Right lobe of liver (tissue), 6 donors: ENCODE measurements at regions not wholly inside any gene's neighbourhood (a gene's known extent, or its start where the extent isn't known, plus 50 kb on each side); places are given as distances from the start of the nearest gene placed in this dataset.

ENCODE experiments used
- ATAC-seq, 4 donors: fragments of 200-7000 bp; cut with Tn5 transposase; one replicate each; pipeline ENCODE4 v1.9.1; 2020; ENCODE audit warnings: mild to moderate bottlenecking in 4 of 4, moderate library complexity in 4 of 4
- DNase-seq, 3 donors: peaks; one replicate each; pipeline ENCODE4 v3.0.0-alpha.2; 2020
- H3K27ac ChIP-seq, 3 donors: fragments of 200-600 bp; one replicate each; pipeline ENCODE4 v1.8.0; 2022
- H3K27me3 ChIP-seq, 2 donors: fragments of 200-600 bp; one replicate each; pipeline ENCODE4 v1.8.0; 2022
- H3K36me3 ChIP-seq, 4 donors: fragments of 200-600 bp; sonication (generic) in 1 of 4; one replicate each; pipeline versions ENCODE4 v1.5.1 to v1.8.0; 2017 to 2022; ENCODE audit warnings: control low read depth in 1 of 4
- H3K4me1 ChIP-seq, 4 donors: fragments of 200-600 bp; sonication (generic) in 1 of 4; one replicate each; pipeline versions ENCODE4 v1.5.1 to v1.8.0; 2017 to 2022; ENCODE audit warnings: control low read depth in 1 of 4
- H3K4me3 ChIP-seq, 3 donors: fragments of 200-600 bp; one replicate each; pipeline ENCODE4 v1.8.0; 2022
- H3K9me3 ChIP-seq, 4 donors: fragments of 200-600 bp; sonication (generic) in 1 of 4; one replicate each; pipeline versions ENCODE4 v1.5.1 to v1.8.0; 2017 to 2022; ENCODE audit warnings: control low read depth in 1 of 4
- CTCF ChIP-seq, 4 donors: fragments of 200-600 bp in 3 of 4; fragments of 450-650 bp in 1 of 4; IDR thresholded peaks; one replicate each; pipeline versions ENCODE4 v1.5.1 to v1.8.0; 2016 to 2022; ENCODE audit warnings: antibody characterized with exemption in 4 of 4, mild to moderate bottlenecking in 2 of 4
- POLR2A ChIP-seq: fragments of 450-650 bp; IDR thresholded peaks from one replicate; pipeline ENCODE4 v1.6.1; 2017; ENCODE audit warnings: antibody characterized with exemption, mild to moderate bottlenecking
- WGBS: methylation state at CpG from one replicate; pipeline ENCODE4 v1.1.6; 2018; ENCODE audit warnings: low coverage, low lambda C conversion rate; ENCODE audit not compliant: insufficient coverage; ENCODE audit errors: missing lambda C conversion rate; 5-methylcytosine and 5-hydroxymethylcytosine counted together
- intact Hi-C, 2 donors: fragments of 100-400 bp; cut with DNase I; formaldehyde crosslinking; loops; one replicate each; pipeline versions ENCODE4 v1.11.2 to v1.14.1; 2022
- donor health status: DM: no; HTN: yes; CAD: no.
- donor health status: DM: no; HTN: no; CAD: no.
- donor health status: DM: no; HTN: no; CAD: no.
- donor health status: DM: no; HTN: yes; CAD: no.
- donor health status: DM: no; HTN: yes; CAD: no.

- H3K9me3 ChIP-seq: no peaks in the 10 kb centered on the region
- no peaks in the 10 kb centered on the region for H3K36me3 ChIP-seq
- DNase-seq (no peak), ATAC-seq (no peak)
- H3K27me3 ChIP-seq: no peaks in the 10 kb centered on the region
- no peak overlapping the region for H3K4me3 ChIP-seq
- intact Hi-C loops: no loop called here
- H3K4me1 ChIP-seq: no peaks in the 10 kb centered on the region
- H3K27ac ChIP-seq: no peak overlapping the region
- TF ChIP-seq POLR2A: no peak
- TF ChIP-seq CTCF (IDR thresholded peaks at IDR 0.05): no peak
Measured at GRCh38 chr21:31577271-31577670, 82.2 kb upstream of the SOD1 start.

GRCh38 chr21:31576428-31576827 is 83.1 kb upstream of the SOD1 start:
- H3K9me3 ChIP-seq: no peaks in the 10 kb centered on the region
- ATAC-seq (no peak), DNase-seq (no peak)
- intact Hi-C loops: no loop called here
- H3K4me3 ChIP-seq: no peak overlapping the region
- no peaks in the 10 kb centered on the region for H3K27me3 ChIP-seq
- TF ChIP-seq POLR2A (no peak), CTCF (IDR thresholded peaks at IDR 0.05) (no peak)
- no peak overlapping the region for H3K27ac ChIP-seq
- no peaks in the 10 kb centered on the region for H3K4me1 ChIP-seq
- H3K36me3 ChIP-seq: no peaks in the 10 kb centered on the region
- WGBS: 82% methylated on average over 6 of the region's 6 CpGs

DNA sequence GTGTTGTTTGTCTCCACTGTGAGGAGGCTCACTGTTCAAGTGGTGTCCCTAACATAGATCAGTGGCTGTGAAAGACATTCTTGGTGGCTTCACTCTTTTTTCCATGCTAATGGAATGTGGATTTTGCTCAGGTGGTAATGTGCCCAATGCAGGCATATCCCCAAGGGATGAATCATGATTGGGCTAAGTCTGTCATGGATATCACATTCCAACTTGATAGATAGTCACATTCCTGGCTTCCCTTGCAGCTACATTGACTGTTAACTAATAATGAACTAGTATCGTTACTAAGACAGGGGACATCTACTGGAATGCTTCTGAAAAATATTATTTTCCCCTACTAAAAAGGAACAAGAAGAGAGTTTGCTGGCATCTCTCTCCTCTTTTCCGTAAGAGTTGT is 86.3 kb upstream of the SOD1 start:
- Histone ChIP-seq H3K27me3 (no peaks in the 10 kb centered on the region), H3K36me3 (no peaks in the 10 kb centered on the region), H3K9me3 (no peaks in the 10 kb centered on the region), H3K4me1 (no peaks in the 10 kb centered on the region), H3K4me3 (no peak overlapping the region), H3K27ac (no peak overlapping the region)
- no peak for TF ChIP-seq POLR2A
- no peak for TF ChIP-seq CTCF (IDR thresholded peaks at IDR 0.05)
- no peak for DNase-seq
- WGBS: 86% methylated on average over 2 of the region's 2 CpGs
- intact Hi-C loops: no loop called here
- no peak for ATAC-seq

GRCh38 chr21:31571879-31572278 is 87.6 kb upstream of the SOD1 start:
- ATAC-seq: no peak
- intact Hi-C loops: no loop called here

More at GRCh38 chr21:31571879-31572278, 87.6 kb upstream of the SOD1 start:
- Histone ChIP-seq H3K9me3 (no peaks in the 10 kb centered on the region), H3K36me3 (no peaks in the 10 kb centered on the region), H3K27me3 (no peaks in the 10 kb centered on the region), H3K27ac (no peak overlapping the region), H3K4me1 (no peaks in the 10 kb centered on the region), H3K4me3 (no peak overlapping the region)
- DNase-seq: no peak
- TF ChIP-seq CTCF (IDR thresholded peaks at IDR 0.05) (no peak), POLR2A (no peak)
- 90% methylated on average over 4 of the region's 4 CpGs for WGBS
